HT1080 (cell line): ENCODE measurements at regions not wholly inside any gene's neighbourhood (a gene's known extent, or its start where the extent isn't known, plus 50 kb on each side); places are given as distances from the start of the nearest gene placed in this dataset.

ENCODE experiments used
- DNase-seq: peaks from one replicate; pipeline ENCODE4 v3.0.0-alpha.2; 2015; ENCODE audit warnings: low read depth

GRCh38 chr1:222109836-222110235, 367.9 kb upstream of the DUSP10 start:
- peak; percentile 13 for DNase-seq

- DNase-seq = no peak
Measured at GRCh38 chr1:222107975-222108374, 366.1 kb upstream of the DUSP10 start.

GRCh38 chr1:222107267-222107666, 365.4 kb upstream of the DUSP10 start:
- no peak for DNase-seq

- DNase-seq = no peak
Measured at GRCh38 chr1:222106377-222106776, 364.5 kb upstream of the DUSP10 start.

- DNase-seq = no peak
Measured at GRCh38 chr1:222105861-222106260, 364.0 kb upstream of the DUSP10 start.

GRCh38 chr1:222105393-222105737, 363.5 kb upstream of the DUSP10 start:
- DNase-seq = peak; percentile 59

- no peak for DNase-seq
Measured at GRCh38 chr1:222104694-222105392, 363.0 kb upstream of the DUSP10 start.

- DNase-seq = no peak
Measured at GRCh38 chr1:222104097-222104496, 362.2 kb upstream of the DUSP10 start.

- no peak for DNase-seq
Measured at GRCh38 chr1:222099746-222100145, 357.9 kb upstream of the DUSP10 start.

GRCh38 chr1:222098404-222098803, 356.5 kb upstream of the DUSP10 start:
- DNase-seq = no peak

GRCh38 chr1:222097588-222097987, 355.7 kb upstream of the DUSP10 start:
- no peak for DNase-seq

- DNase-seq = no peak
Measured at GRCh38 chr1:222096883-222097282, 355.0 kb upstream of the DUSP10 start.

GRCh38 chr1:222096476-222096772, 354.5 kb upstream of the DUSP10 start:
- no peak for DNase-seq

- DNase-seq = peak; percentile 23
Measured at GRCh38 chr1:222095606-222096475, 354.0 kb upstream of the DUSP10 start.

- no peak for DNase-seq
Measured at GRCh38 chr1:222093518-222093917, 351.6 kb upstream of the DUSP10 start.

GRCh38 chr1:222090103-222090502, 348.2 kb upstream of the DUSP10 start:
- no peak for DNase-seq

- DNase-seq = no peak
Measured at GRCh38 chr1:222087221-222087920, 345.5 kb upstream of the DUSP10 start.

GRCh38 chr1:222084996-222085395, 343.1 kb upstream of the DUSP10 start:
- no peak for DNase-seq

GRCh38 chr1:222084048-222084447, 342.2 kb upstream of the DUSP10 start:
- DNase-seq = no peak

- DNase-seq = peak; percentile 44
Measured at GRCh38 chr1:222081859-222082258, 340.0 kb upstream of the DUSP10 start.

GRCh38 chr1:222079566-222079965, 337.7 kb upstream of the DUSP10 start:
- DNase-seq = no peak

- no peak for DNase-seq
Measured at GRCh38 chr1:222077206-222077605, 335.3 kb upstream of the DUSP10 start.
